Central memory CD8-positive, alpha-beta T cell (primary cell): ENCODE measurements at regions not wholly inside any gene's neighbourhood (a gene's known extent, or its start where the extent isn't known, plus 50 kb on each side); places are given as distances from the start of the nearest gene placed in this dataset.

Source experiments
- ATAC-seq: fragments of 150-1000 bp; cut with Tn5 transposase; replicated peaks from 2 replicates; pipeline ENCODE4 v1.10.0; 2022; ENCODE audit warnings: mild to moderate bottlenecking, moderate FRiP score, moderate number of reproducible peaks; ENCODE audit not compliant: poor library complexity, severe bottlenecking; ENCODE audit errors: extremely low read depth
- DNase-seq, 2 donors: peaks; one replicate each; pipeline ENCODE4 v3.0.0; 2021; ENCODE audit warnings: low spot score in 2 of 2
- H3K27ac Mint-ChIP-seq: one replicate; pipeline ENCODE4 v1.8.0; 2022; ENCODE audit warnings: low read depth, mild to moderate bottlenecking, moderate library complexity, mixed read lengths
- H3K27me3 Mint-ChIP-seq: one replicate; pipeline ENCODE4 v1.8.0; 2022; ENCODE audit warnings: mixed read lengths
- H3K36me3 Mint-ChIP-seq: one replicate; pipeline ENCODE4 v1.8.0; 2022; ENCODE audit warnings: mild to moderate bottlenecking, moderate library complexity, mixed read lengths; ENCODE audit not compliant: insufficient read depth
- H3K4me1 Mint-ChIP-seq: one replicate; pipeline ENCODE4 v1.8.0; 2022; ENCODE audit warnings: mixed read lengths
- H3K4me3 Mint-ChIP-seq: one replicate; pipeline ENCODE4 v1.8.0; 2022; ENCODE audit warnings: mild to moderate bottlenecking, moderate library complexity, mixed read lengths
- H3K9me3 Mint-ChIP-seq: one replicate; pipeline ENCODE4 v1.8.0; 2022; ENCODE audit warnings: mixed read lengths

- H3K4me1 Mint-ChIP-seq = no peaks in the 10 kb centered on the region
- peaks cover 14% of the 10 kb centered on the region for H3K27me3 Mint-ChIP-seq
- ATAC-seq (no peak), DNase-seq (no peak)
- H3K36me3 Mint-ChIP-seq = no peaks in the 10 kb centered on the region
- H3K27ac Mint-ChIP-seq = no peak overlapping the region
- H3K4me3 Mint-ChIP-seq = no peak overlapping the region
- no peaks in the 10 kb centered on the region for H3K9me3 Mint-ChIP-seq
Measured at GRCh38 chr18:78049281-78049680, 799.6 kb downstream of the GALR1 start.

DNA sequence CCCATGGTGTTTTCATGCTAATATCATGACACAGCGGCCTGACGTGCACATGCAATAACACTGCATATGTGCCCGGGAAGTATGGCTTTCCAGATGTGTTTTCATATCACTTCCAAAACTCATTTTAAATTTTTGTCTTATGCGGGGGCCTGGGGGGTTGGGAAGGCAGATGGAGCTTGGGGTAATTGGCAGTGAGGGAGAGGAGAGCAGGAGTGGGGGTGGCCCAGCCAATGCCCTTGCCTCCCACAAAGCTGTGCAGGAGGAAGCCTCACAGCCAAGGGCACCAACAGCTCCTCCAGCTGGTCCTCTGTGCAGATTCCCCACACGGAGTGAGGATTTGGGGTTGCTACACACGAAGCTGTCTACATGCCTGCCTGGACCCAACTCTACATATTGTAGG lies 805.2 kb downstream of the GALR1 start:
- Mint-ChIP-seq H3K27ac (no peak overlapping the region), H3K36me3 (no peaks in the 10 kb centered on the region), H3K9me3 (peaks cover 4% of the 10 kb centered on the region), H3K4me3 (no peak overlapping the region), H3K27me3 (no peaks in the 10 kb centered on the region), H3K4me1 (no peaks in the 10 kb centered on the region)
- DNase-seq (no peak), ATAC-seq (no peak)

DNA sequence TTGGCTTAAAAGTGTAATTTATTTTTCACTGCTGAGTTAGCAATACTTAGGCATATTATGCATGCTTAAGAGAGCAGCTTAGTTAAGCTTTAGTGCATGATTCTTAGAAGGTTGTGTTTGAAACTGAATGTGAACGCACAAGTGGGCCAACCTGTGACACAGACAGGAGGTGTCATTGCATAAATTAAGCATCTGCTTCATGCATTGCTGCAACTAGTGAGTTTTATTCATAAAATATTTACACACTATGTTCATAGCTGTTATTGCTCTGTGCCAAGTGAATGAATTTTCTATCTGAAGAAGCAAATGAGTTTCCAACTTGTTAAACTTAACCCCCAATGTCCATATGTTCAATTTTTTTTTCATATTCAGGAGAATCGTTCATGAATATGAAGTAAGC lies 806.4 kb downstream of the GALR1 start:
- no peaks in the 10 kb centered on the region for H3K36me3 Mint-ChIP-seq
- DNase-seq (no peak), ATAC-seq (no peak)
- H3K4me1 Mint-ChIP-seq = no peaks in the 10 kb centered on the region
- H3K9me3 Mint-ChIP-seq = peaks cover 4% of the 10 kb centered on the region
- no peaks in the 10 kb centered on the region for H3K27me3 Mint-ChIP-seq
- H3K27ac Mint-ChIP-seq = no peak overlapping the region
- H3K4me3 Mint-ChIP-seq = no peak overlapping the region

- H3K36me3 Mint-ChIP-seq = no peaks in the 10 kb centered on the region
- ATAC-seq (no peak), DNase-seq (no peak)
- H3K27ac Mint-ChIP-seq = no peak overlapping the region
- H3K4me1 Mint-ChIP-seq = no peaks in the 10 kb centered on the region
- no peak overlapping the region for H3K4me3 Mint-ChIP-seq
- no peaks in the 10 kb centered on the region for H3K9me3 Mint-ChIP-seq
- H3K27me3 Mint-ChIP-seq = peaks cover 7% of the 10 kb centered on the region
Measured at GRCh38 chr18:78069784-78070664, 820.4 kb downstream of the GALR1 start.

DNA sequence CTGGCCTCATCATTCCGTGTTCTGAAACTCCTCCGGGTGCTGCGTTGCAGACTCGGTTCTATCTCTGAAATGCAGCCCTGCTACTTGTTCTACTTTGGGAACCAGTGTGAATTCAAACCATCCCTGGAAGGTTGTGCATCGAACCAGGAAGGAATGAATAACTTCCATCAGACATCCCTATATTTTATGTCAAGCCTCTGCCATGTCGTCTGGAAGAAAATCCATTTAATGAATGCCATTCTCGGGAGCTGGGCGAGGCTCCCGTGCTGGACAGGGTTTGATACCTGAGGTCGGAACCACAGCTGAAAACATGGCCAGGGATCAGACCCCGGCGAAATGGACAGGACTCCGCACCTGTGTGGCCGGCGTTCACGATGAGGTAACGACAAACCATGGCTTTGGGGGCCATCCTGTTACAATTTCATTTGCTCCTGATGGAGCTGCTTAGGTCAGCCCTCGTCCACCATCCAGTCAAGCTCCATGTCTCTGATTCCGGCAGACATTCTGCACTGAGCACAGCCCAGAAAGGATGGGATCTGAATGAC lies 821.6 kb downstream of the GALR1 start:
- H3K27ac Mint-ChIP-seq = no peak overlapping the region
- no peaks in the 10 kb centered on the region for H3K9me3 Mint-ChIP-seq
- no peak overlapping the region for H3K4me3 Mint-ChIP-seq
- peaks cover 7% of the 10 kb centered on the region for H3K27me3 Mint-ChIP-seq
- ATAC-seq (no peak), DNase-seq (no peak)
- H3K36me3 Mint-ChIP-seq = no peaks in the 10 kb centered on the region
- H3K4me1 Mint-ChIP-seq = no peaks in the 10 kb centered on the region

GRCh38 chr18:78071776-78072175 lies 822.1 kb downstream of the GALR1 start:
- DNase-seq = no peak
- H3K4me1 Mint-ChIP-seq = no peaks in the 10 kb centered on the region
- no peak overlapping the region for H3K4me3 Mint-ChIP-seq
- H3K27me3 Mint-ChIP-seq = peaks cover 7% of the 10 kb centered on the region
- no peak overlapping the region for H3K27ac Mint-ChIP-seq
- H3K9me3 Mint-ChIP-seq = no peaks in the 10 kb centered on the region
- no peaks in the 10 kb centered on the region for H3K36me3 Mint-ChIP-seq
- ATAC-seq = no peak

DNA sequence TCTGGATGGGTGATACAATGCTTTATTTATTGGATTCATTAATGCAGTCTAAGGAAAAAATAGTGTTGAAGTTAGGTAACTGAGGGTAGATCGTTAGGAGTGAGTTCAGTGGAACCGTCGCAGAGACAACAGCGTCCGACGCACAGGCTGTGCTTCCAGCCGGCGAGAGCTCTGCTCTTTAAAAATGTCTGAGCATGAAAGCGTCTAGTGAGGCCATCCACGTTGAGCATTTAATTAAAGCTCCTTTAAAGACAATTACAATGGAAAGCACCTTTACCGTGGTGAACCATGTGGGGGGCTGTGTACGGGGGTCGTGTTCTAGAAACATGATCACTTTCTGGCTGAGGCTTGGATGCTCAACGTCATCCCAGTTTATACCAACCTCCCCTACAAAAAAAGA lies 822.7 kb downstream of the GALR1 start:
- ATAC-seq (no peak), DNase-seq (no peak)
- Mint-ChIP-seq H3K27ac (no peak overlapping the region), H3K36me3 (no peaks in the 10 kb centered on the region), H3K4me1 (no peaks in the 10 kb centered on the region), H3K9me3 (no peaks in the 10 kb centered on the region), H3K4me3 (no peak overlapping the region), H3K27me3 (peaks cover 7% of the 10 kb centered on the region)

DNA sequence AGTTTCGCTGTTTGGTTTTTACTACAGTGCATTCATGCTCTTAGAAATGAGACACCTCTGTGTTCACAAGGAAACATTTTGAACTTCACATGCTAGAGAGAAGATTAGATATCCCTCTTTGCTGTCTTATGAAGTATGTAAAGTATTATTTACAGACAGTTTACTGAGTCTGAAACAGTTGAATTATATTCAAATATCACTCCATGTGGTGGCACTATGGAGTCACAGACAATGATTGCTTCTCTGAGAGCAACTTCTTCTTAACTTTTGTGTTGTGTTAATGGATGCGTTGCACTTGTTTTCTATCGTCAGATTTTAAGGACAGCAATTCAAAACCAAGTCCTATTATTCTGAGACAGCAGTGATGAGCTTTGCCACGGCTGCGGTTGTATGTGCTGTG lies 823.6 kb downstream of the GALR1 start:
- Mint-ChIP-seq H3K4me1 (no peaks in the 10 kb centered on the region), H3K27me3 (peaks cover 7% of the 10 kb centered on the region), H3K27ac (no peak overlapping the region), H3K4me3 (no peak overlapping the region), H3K36me3 (no peaks in the 10 kb centered on the region), H3K9me3 (no peaks in the 10 kb centered on the region)
- no peak for DNase-seq
- ATAC-seq = no peak

- no peak overlapping the region for H3K4me3 Mint-ChIP-seq
- H3K27ac Mint-ChIP-seq = no peak overlapping the region
- DNase-seq = no peak
- no peak for ATAC-seq
- H3K27me3 Mint-ChIP-seq = peaks cover 7% of the 10 kb centered on the region
- no peaks in the 10 kb centered on the region for H3K36me3 Mint-ChIP-seq
- H3K4me1 Mint-ChIP-seq = no peaks in the 10 kb centered on the region
- H3K9me3 Mint-ChIP-seq = no peaks in the 10 kb centered on the region
Measured at GRCh38 chr18:78074400-78075020, 824.9 kb downstream of the GALR1 start.

- H3K27me3 Mint-ChIP-seq = no peaks in the 10 kb centered on the region
- ATAC-seq = no peak
Measured at GRCh38 chr18:78080081-78080480, 830.4 kb downstream of the GALR1 start.

DNA sequence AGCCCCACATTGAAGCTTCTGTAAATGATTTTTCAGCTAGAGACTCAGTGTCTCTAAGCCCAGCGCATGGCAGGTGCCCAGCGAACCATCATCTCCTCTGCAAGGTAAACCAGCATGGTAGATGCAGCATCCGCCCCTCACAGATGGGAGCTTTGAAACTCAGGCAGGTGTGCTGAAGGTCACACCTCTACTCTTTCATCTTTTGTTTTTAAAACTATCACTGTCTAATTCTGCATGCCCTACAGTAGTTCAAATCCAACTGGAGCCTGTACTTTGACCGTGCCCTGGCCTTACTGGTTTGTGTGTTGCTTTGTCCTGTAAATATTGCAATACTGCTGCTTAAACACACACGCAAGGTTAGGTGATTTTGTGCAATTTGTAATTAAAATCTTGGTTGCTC lies 831.1 kb downstream of the GALR1 start:
- ATAC-seq = no peak

More at GRCh38 chr18:78080081-78080480, 830.4 kb downstream of the GALR1 start:
- H3K36me3 Mint-ChIP-seq = no peaks in the 10 kb centered on the region
- no peak overlapping the region for H3K4me3 Mint-ChIP-seq
- no peaks in the 10 kb centered on the region for H3K4me1 Mint-ChIP-seq
- no peak for DNase-seq
- no peak overlapping the region for H3K27ac Mint-ChIP-seq
- no peaks in the 10 kb centered on the region for H3K9me3 Mint-ChIP-seq

DNA sequence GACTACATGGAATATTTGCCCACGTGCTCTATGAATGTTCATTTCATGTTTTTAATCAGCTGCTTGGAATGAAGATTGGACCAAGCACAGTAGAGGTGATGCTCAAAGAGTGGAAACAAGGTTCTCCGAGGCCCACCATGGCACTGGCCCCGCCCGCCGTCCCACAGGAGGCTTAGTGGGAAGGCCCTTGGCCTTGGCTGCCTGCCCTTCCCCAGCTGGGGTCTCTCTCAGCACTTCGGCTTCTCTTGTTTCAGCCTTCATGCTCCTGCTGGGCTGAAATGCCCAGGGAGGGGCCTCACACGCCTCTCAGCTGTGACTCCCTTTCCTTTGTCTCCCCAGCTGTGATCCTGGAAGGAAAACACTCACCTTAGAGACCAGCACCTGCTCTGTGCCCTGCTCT lies 833.2 kb downstream of the GALR1 start:
- H3K36me3 Mint-ChIP-seq = no peaks in the 10 kb centered on the region
- H3K9me3 Mint-ChIP-seq = no peaks in the 10 kb centered on the region
- H3K4me3 Mint-ChIP-seq = no peak overlapping the region
- DNase-seq = no peak
- no peak for ATAC-seq
- no peaks in the 10 kb centered on the region for H3K27me3 Mint-ChIP-seq
- no peaks in the 10 kb centered on the region for H3K4me1 Mint-ChIP-seq
- H3K27ac Mint-ChIP-seq = no peak overlapping the region

More for the DNA sequence above, 831.1 kb downstream of the GALR1 start:
- no peak for DNase-seq
- H3K36me3 Mint-ChIP-seq = no peaks in the 10 kb centered on the region
- no peak overlapping the region for H3K27ac Mint-ChIP-seq
- no peak overlapping the region for H3K4me3 Mint-ChIP-seq
- no peaks in the 10 kb centered on the region for H3K27me3 Mint-ChIP-seq
- H3K4me1 Mint-ChIP-seq = no peaks in the 10 kb centered on the region
- no peaks in the 10 kb centered on the region for H3K9me3 Mint-ChIP-seq
